SK-N-SH treated with all-trans-retinoic acid at 6 μM for 48 hours (cell line): ENCODE measurements at regions not wholly inside any gene's neighbourhood (a gene's known extent, or its start where the extent isn't known, plus 50 kb on each side); places are given as distances from the start of the nearest gene placed in this dataset.

ENCODE experiments used
- ATAC-seq: fragments of 200-7000 bp; cut with Tn5 transposase; 3 replicates; pipeline ENCODE4 v1.9.1; 2020; ENCODE audit warnings: mild to moderate bottlenecking, moderate library complexity
- BACH2 ChIP-seq: fragments of 250-450 bp; sonication (Bioruptor Pico); IDR thresholded peaks from 2 replicates; pipeline ENCODE4 v1.9.0; 2021; ENCODE audit warnings: mild to moderate bottlenecking, borderline replicate concordance
- CSDC2 ChIP-seq: fragments of 250-450 bp; sonication (Bioruptor Pico); IDR thresholded peaks from 2 replicates; pipeline ENCODE4 v1.5.0; 2020; ENCODE audit warnings: mild to moderate bottlenecking, moderate library complexity
- GLIS3 ChIP-seq: fragments of 250-450 bp; sonication (Bioruptor Pico); IDR thresholded peaks from 2 replicates; pipeline ENCODE4 v1.5.0; 2020; ENCODE audit warnings: mild to moderate bottlenecking, moderate library complexity
- OSR1 ChIP-seq: fragments of 250-450 bp; sonication (Bioruptor Pico); IDR thresholded peaks from 2 replicates; pipeline ENCODE4 v1.8.0; 2022; ENCODE audit warnings: moderate library complexity, mild to moderate bottlenecking, inconsistent platforms
- PPARA ChIP-seq: fragments of 250-450 bp; sonication (Bioruptor Pico); IDR thresholded peaks from 2 replicates; pipeline ENCODE4 v1.5.0; 2020; ENCODE audit warnings: mild to moderate bottlenecking, borderline replicate concordance
- RARB ChIP-seq: fragments of 250-450 bp; sonication (Bioruptor Pico); IDR thresholded peaks from 2 replicates; pipeline ENCODE4 v1.8.0; 2021; ENCODE audit warnings: mild to moderate bottlenecking, moderate library complexity
- SNAI2 ChIP-seq: fragments of 250-450 bp; sonication (Bioruptor Pico); IDR thresholded peaks from 2 replicates; pipeline ENCODE4 v1.5.0; 2020; ENCODE audit warnings: mild to moderate bottlenecking, moderate library complexity
- ZC3H10 ChIP-seq: fragments of 250-450 bp; sonication (Bioruptor Pico); IDR thresholded peaks from 2 replicates; pipeline ENCODE4 v1.5.1; 2021; ENCODE audit warnings: mild to moderate bottlenecking, moderate library complexity
- ZFP30 ChIP-seq: fragments of 450-650 bp; formaldehyde crosslinking; IDR thresholded peaks from 2 replicates; pipeline ENCODE4 v1.5.0; 2022; ENCODE audit warnings: mild to moderate bottlenecking, moderate library complexity
- ZNF565 ChIP-seq: fragments of 450-650 bp; formaldehyde crosslinking; conservative IDR thresholded peaks from 2 replicates; pipeline ENCODE4 v1.5.0; 2020; ENCODE audit warnings: low read depth, mild to moderate bottlenecking, moderate library complexity
- ZNF70 ChIP-seq: fragments of 450-650 bp; formaldehyde crosslinking; IDR thresholded peaks from 2 replicates; pipeline ENCODE4 v1.5.0; 2020; ENCODE audit warnings: mild to moderate bottlenecking, moderate library complexity
- ZNF8 ChIP-seq: fragments of 450-650 bp; formaldehyde crosslinking; IDR thresholded peaks from 2 replicates; pipeline ENCODE4 v1.5.0; 2020; ENCODE audit warnings: mild to moderate bottlenecking, moderate library complexity
- TF ChIP-seq, protein P1 (sequence below): fragments of 250-450 bp; sonication (Bioruptor Pico); IDR thresholded peaks from 2 replicates; pipeline ENCODE4 v1.5.0; 2020; ENCODE audit warnings: mild to moderate bottlenecking, moderate library complexity
- TF ChIP-seq, protein P2 (sequence below): fragments of 250-450 bp; sonication (Bioruptor Pico); IDR thresholded peaks from 2 replicates; pipeline ENCODE4 v1.5.1; 2021; ENCODE audit warnings: mild to moderate bottlenecking, moderate library complexity
- TF ChIP-seq, protein P3 (sequence below): fragments of 250-450 bp; sonication (Bioruptor Pico); IDR thresholded peaks from 2 replicates; pipeline ENCODE4 v1.8.0; 2020; ENCODE audit warnings: mild to moderate bottlenecking, moderate library complexity, borderline replicate concordance
- TF ChIP-seq, protein P4 (sequence below): fragments of 250-450 bp; sonication (Bioruptor Pico); IDR thresholded peaks from 2 replicates; pipeline ENCODE4 v1.5.1; 2020; ENCODE audit warnings: low read depth, mild to moderate bottlenecking, moderate library complexity
- TF ChIP-seq, protein P5 (sequence below): fragments of 250-450 bp; sonication (Bioruptor Pico); IDR thresholded peaks from 2 replicates; pipeline ENCODE4 v1.8.0; 2021; ENCODE audit warnings: low read depth, mild to moderate bottlenecking, moderate library complexity, borderline replicate concordance

DNA sequence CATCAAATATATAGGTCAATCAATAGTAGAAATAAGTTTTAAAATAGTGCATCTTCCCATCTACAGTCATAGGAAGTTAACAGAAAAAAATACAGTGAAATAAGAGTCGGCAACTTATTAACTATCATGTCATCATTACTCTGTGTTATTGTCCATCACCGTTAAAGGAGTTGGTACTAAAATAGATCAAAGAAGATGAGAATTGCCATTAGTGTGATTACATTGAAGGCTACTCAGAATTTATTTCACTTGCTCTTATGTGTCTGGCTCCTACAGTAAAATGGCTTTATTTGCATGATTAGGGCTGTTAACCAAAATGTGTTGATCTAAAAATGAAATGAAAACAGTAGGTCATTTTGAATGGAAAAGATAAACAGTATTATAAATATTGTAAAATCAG lies 162.5 kb upstream of the SLITRK1 start:
- no peak for ATAC-seq
- TF ChIP-seq RARB (CRISPR knock-in tag) (no peak), SNAI2 (CRISPR knock-in tag) (no peak), ZFP30 (CRISPR knock-in tag) (no peak), CSDC2 (CRISPR knock-in tag) (no peak), OSR1 (CRISPR knock-in tag) (no peak), BACH2 (CRISPR knock-in tag) (no peak)
- TF ChIP-seq, protein P1, sequence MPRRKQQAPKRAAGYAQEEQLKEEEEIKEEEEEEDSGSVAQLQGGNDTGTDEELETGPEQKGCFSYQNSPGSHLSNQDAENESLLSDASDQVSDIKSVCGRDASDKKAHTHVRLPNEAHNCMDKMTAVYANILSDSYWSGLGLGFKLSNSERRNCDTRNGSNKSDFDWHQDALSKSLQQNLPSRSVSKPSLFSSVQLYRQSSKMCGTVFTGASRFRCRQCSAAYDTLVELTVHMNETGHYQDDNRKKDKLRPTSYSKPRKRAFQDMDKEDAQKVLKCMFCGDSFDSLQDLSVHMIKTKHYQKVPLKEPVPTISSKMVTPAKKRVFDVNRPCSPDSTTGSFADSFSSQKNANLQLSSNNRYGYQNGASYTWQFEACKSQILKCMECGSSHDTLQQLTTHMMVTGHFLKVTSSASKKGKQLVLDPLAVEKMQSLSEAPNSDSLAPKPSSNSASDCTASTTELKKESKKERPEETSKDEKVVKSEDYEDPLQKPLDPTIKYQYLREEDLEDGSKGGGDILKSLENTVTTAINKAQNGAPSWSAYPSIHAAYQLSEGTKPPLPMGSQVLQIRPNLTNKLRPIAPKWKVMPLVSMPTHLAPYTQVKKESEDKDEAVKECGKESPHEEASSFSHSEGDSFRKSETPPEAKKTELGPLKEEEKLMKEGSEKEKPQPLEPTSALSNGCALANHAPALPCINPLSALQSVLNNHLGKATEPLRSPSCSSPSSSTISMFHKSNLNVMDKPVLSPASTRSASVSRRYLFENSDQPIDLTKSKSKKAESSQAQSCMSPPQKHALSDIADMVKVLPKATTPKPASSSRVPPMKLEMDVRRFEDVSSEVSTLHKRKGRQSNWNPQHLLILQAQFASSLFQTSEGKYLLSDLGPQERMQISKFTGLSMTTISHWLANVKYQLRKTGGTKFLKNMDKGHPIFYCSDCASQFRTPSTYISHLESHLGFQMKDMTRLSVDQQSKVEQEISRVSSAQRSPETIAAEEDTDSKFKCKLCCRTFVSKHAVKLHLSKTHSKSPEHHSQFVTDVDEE = no peak
- TF ChIP-seq, protein P2, sequence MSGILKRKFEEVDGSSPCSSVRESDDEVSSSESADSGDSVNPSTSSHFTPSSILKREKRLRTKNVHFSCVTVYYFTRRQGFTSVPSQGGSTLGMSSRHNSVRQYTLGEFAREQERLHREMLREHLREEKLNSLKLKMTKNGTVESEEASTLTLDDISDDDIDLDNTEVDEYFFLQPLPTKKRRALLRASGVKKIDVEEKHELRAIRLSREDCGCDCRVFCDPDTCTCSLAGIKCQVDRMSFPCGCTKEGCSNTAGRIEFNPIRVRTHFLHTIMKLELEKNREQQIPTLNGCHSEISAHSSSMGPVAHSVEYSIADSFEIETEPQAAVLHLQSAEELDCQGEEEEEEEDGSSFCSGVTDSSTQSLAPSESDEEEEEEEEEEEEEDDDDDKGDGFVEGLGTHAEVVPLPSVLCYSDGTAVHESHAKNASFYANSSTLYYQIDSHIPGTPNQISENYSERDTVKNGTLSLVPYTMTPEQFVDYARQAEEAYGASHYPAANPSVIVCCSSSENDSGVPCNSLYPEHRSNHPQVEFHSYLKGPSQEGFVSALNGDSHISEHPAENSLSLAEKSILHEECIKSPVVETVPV = no peak
- TF ChIP-seq, protein P3, sequence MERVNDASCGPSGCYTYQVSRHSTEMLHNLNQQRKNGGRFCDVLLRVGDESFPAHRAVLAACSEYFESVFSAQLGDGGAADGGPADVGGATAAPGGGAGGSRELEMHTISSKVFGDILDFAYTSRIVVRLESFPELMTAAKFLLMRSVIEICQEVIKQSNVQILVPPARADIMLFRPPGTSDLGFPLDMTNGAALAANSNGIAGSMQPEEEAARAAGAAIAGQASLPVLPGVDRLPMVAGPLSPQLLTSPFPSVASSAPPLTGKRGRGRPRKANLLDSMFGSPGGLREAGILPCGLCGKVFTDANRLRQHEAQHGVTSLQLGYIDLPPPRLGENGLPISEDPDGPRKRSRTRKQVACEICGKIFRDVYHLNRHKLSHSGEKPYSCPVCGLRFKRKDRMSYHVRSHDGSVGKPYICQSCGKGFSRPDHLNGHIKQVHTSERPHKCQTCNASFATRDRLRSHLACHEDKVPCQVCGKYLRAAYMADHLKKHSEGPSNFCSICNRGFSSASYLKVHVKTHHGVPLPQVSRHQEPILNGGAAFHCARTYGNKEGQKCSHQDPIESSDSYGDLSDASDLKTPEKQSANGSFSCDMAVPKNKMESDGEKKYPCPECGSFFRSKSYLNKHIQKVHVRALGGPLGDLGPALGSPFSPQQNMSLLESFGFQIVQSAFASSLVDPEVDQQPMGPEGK (CRISPR knock-in tag) = no peak
- TF ChIP-seq, all 23 proteins: peak for 0

DNA sequence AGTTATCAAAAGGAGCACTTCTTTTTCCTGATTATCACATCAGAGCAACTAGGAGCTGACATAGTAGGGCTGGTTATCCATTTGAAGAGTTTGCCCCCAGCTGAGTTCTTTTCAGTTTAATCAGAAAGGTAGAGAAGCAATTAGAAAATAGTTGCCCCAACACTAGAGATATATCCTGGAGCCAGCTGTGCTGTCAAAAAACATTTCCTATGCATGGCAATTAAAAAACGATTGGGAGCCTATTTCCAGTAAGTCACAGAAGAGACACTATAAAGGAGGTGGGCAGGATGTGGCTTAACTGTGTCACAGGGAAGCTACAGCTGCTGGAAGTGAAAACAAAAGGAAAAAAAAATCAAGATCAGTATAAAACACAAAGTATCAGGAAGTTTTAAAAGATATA lies 155.7 kb upstream of the SLITRK1 start:
- TF ChIP-seq, protein P4, sequence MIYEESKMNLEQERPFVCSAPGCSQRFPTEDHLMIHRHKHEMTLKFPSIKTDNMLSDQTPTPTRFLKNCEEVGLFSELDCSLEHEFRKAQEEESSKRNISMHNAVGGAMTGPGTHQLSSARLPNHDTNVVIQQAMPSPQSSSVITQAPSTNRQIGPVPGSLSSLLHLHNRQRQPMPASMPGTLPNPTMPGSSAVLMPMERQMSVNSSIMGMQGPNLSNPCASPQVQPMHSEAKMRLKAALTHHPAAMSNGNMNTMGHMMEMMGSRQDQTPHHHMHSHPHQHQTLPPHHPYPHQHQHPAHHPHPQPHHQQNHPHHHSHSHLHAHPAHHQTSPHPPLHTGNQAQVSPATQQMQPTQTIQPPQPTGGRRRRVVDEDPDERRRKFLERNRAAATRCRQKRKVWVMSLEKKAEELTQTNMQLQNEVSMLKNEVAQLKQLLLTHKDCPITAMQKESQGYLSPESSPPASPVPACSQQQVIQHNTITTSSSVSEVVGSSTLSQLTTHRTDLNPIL (CRISPR knock-in tag) = no peak
- no peak for ATAC-seq

DNA sequence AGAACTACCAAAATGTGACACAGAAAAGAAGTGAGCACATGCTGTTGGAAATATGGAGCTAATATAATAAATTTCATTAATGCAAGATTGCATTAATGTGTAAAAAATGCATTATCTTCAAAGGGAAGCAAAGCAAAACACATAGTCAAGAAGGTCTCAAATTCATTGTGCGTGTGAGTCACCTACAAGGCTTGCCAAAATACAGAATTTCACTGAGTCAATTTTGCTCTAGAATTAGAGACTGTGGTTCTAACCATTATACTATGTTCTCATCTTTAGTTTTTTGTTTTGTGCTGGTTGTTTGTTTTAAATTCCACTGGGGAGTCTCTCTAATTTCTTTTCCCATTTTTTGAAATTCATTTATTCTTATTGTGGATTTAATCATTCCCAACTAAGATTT lies 149.8 kb upstream of the SLITRK1 start:
- no peak for ATAC-seq
- TF ChIP-seq, protein P5, sequence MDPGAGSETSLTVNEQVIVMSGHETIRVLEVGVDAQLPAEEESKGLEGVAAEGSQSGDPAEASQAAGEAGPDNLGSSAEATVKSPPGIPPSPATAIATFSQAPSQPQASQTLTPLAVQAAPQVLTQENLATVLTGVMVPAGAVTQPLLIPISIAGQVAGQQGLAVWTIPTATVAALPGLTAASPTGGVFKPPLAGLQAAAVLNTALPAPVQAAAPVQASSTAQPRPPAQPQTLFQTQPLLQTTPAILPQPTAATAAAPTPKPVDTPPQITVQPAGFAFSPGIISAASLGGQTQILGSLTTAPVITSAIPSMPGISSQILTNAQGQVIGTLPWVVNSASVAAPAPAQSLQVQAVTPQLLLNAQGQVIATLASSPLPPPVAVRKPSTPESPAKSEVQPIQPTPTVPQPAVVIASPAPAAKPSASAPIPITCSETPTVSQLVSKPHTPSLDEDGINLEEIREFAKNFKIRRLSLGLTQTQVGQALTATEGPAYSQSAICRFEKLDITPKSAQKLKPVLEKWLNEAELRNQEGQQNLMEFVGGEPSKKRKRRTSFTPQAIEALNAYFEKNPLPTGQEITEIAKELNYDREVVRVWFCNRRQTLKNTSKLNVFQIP (CRISPR knock-in tag) = no peak
- TF ChIP-seq, protein P1 = no peak
- no peak for TF ChIP-seq ZNF70 (CRISPR knock-in tag)
- TF ChIP-seq SNAI2 (CRISPR knock-in tag) = no peak
- no peak for TF ChIP-seq CSDC2 (CRISPR knock-in tag)
- TF ChIP-seq, protein P2 = no peak
- TF ChIP-seq PPARA (CRISPR knock-in tag) = no peak
- TF ChIP-seq, protein P3 (CRISPR knock-in tag) = no peak
- no peak for TF ChIP-seq ZNF565 (CRISPR knock-in tag)
- no peak for TF ChIP-seq RARB (CRISPR knock-in tag)
- no peak for TF ChIP-seq BACH2 (CRISPR knock-in tag)
- TF ChIP-seq GLIS3 = no peak
- no peak for TF ChIP-seq ZC3H10 (CRISPR knock-in tag)
- no peak for TF ChIP-seq OSR1 (CRISPR knock-in tag)
- TF ChIP-seq ZNF8 = no peak
- TF ChIP-seq, all 23 proteins: peak for 0
